ENCODE measurements at regions not wholly inside any gene's neighbourhood (a gene's known extent, or its start where the extent isn't known, plus 50 kb on each side); places are given as distances from the start of the nearest gene placed in this dataset.

DNA sequence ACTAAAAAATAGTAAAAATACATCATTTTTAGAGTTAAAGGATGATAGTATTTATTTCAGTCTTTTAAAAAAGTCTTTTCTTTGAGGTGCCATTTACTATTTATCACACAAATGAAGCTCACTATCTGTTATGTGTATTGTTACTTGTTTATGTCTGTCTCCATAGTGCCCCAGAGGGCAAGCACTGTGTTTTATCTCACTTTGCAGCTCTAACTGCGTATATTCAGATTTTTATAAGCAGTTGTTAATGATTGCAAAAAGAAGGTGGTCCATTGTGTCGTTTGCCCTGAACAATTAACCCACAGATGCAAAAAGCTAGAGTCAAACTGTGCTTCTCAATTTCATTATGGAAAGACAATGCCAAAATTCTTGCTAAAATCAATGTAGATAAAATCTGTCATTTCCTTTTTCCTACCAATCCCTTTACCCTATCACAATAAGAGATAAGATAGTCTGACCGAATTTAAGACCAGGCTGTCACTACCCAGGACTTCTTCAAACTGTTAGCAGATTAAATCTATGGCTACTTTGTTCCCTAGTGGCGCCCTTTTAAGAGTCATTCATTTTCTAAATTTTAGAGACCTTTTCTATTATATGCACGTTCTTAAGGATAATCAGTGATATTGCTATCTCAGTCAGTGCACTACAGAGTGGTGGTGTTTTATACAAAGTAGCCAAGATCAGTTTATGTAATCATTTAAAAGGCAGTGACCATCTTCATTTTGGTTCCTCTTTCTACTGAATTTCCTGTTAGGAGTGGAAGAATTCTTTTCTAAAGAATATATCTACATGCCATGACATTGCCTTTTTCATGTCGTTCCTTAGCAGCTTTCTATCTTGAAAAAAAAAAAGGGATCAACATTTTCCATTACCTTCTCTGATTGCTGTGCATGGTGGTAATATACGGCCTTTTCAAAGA lies 133.1 kb upstream of the PRDM1 start:
- Histone ChIP-seq H3K27me3 (ENCODE audit: insufficient read depth, low read length) (no peaks in the 10 kb centered on the region), H3K9me3 (ENCODE audit: insufficient read depth, low read depth, low read length) (no peaks in the 10 kb centered on the region), H3K4me3 (ENCODE audit: low read length) (no peak overlapping the region), H3K27ac (ENCODE audit: low read length) (no peak overlapping the region), H3K4me1 (ENCODE audit: insufficient read depth, low read length) (peaks cover 11% of the 10 kb centered on the region; the same call in 1 of the 2 replicates), H3K9ac (ENCODE audit: low read depth, low read length) (no peak overlapping the region), H3K36me3 (ENCODE audit: insufficient read depth, low read depth, low read length) (no peaks in the 10 kb centered on the region)

- H3K4me3 ChIP-seq (ENCODE audit: low read length), result no peak overlapping the region
- H3K27me3 ChIP-seq (ENCODE audit: insufficient read depth, low read length), result no peaks in the 10 kb centered on the region
- peaks cover 11% of the 10 kb centered on the region; the same call in 1 of the 2 replicates for H3K4me1 ChIP-seq (ENCODE audit: insufficient read depth, low read length)
- no peak overlapping the region for H3K27ac ChIP-seq (ENCODE audit: low read length)
- no peaks in the 10 kb centered on the region for H3K9me3 ChIP-seq (ENCODE audit: insufficient read depth, low read depth, low read length)
- H3K9ac ChIP-seq (ENCODE audit: low read depth, low read length), result no peak overlapping the region
- no peaks in the 10 kb centered on the region for H3K36me3 ChIP-seq (ENCODE audit: insufficient read depth, low read depth, low read length)
Observed at GRCh38 chr6:105952326-105952725, 133.8 kb upstream of the PRDM1 start.

- Histone ChIP-seq H3K4me1 (ENCODE audit: insufficient read depth, low read length) (peaks cover 11% of the 10 kb centered on the region; the same call in 1 of the 2 replicates), H3K9ac (ENCODE audit: low read depth, low read length) (no peak overlapping the region), H3K9me3 (ENCODE audit: insufficient read depth, low read depth, low read length) (no peaks in the 10 kb centered on the region), H3K27me3 (ENCODE audit: insufficient read depth, low read length) (no peaks in the 10 kb centered on the region), H3K4me3 (ENCODE audit: low read length) (no peak overlapping the region), H3K36me3 (ENCODE audit: insufficient read depth, low read depth, low read length) (no peaks in the 10 kb centered on the region), H3K27ac (ENCODE audit: low read length) (no peak overlapping the region)
Observed at GRCh38 chr6:105951322-105951721, 134.8 kb upstream of the PRDM1 start.

GRCh38 chr6:105949869-105950268 lies 136.3 kb upstream of the PRDM1 start:
- Histone ChIP-seq H3K27ac (ENCODE audit: low read length) (no peak overlapping the region), H3K27me3 (ENCODE audit: insufficient read depth, low read length) (no peaks in the 10 kb centered on the region), H3K4me1 (ENCODE audit: insufficient read depth, low read length) (peaks cover 11% of the 10 kb centered on the region; the same call in 1 of the 2 replicates), H3K9me3 (ENCODE audit: insufficient read depth, low read depth, low read length) (no peaks in the 10 kb centered on the region), H3K4me3 (ENCODE audit: low read length) (no peak overlapping the region), H3K9ac (ENCODE audit: low read depth, low read length) (no peak overlapping the region), H3K36me3 (ENCODE audit: insufficient read depth, low read depth, low read length) (no peaks in the 10 kb centered on the region)

DNA sequence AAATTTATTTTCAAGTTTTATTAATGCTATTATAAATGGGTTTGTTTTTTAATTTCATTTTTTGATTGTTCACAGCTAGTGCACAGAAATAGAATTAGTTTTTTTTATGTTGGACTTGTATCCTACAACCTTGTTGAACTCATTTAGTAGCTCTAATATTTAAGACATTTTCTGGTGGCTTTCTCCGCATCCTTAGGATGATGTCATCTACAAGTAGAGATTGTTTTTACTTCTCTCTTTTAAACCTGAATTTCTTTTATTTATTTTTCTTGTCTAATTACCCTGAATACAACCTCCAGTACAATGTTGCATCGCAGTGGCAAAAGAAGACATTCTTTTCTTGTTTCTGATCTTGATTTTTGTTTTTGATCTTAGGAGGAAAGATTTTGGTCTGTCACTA lies 142.6 kb upstream of the PRDM1 start:
- H3K4me1 ChIP-seq (ENCODE audit: insufficient read depth, low read length), result no peaks in the 10 kb centered on the region
- no peak overlapping the region for H3K9ac ChIP-seq (ENCODE audit: low read depth, low read length)
- H3K9me3 ChIP-seq (ENCODE audit: insufficient read depth, low read depth, low read length), result no peaks in the 10 kb centered on the region
- H3K27me3 ChIP-seq (ENCODE audit: insufficient read depth, low read length), result no peaks in the 10 kb centered on the region
- H3K4me3 ChIP-seq (ENCODE audit: low read length), result no peak overlapping the region
- H3K36me3 ChIP-seq (ENCODE audit: insufficient read depth, low read depth, low read length), result no peaks in the 10 kb centered on the region
- no peak overlapping the region for H3K27ac ChIP-seq (ENCODE audit: low read length)

GRCh38 chr6:105941621-105942412 lies 144.3 kb upstream of the PRDM1 start:
- H3K27ac ChIP-seq (ENCODE audit: low read length), result no peak overlapping the region
- H3K4me3 ChIP-seq (ENCODE audit: low read length), result no peak overlapping the region
- H3K9me3 ChIP-seq (ENCODE audit: insufficient read depth, low read depth, low read length), result no peaks in the 10 kb centered on the region
- H3K9ac ChIP-seq (ENCODE audit: low read depth, low read length), result no peak overlapping the region
- H3K36me3 ChIP-seq (ENCODE audit: insufficient read depth, low read depth, low read length), result no peaks in the 10 kb centered on the region
- H3K27me3 ChIP-seq (ENCODE audit: insufficient read depth, low read length), result no peaks in the 10 kb centered on the region
- H3K4me1 ChIP-seq (ENCODE audit: insufficient read depth, low read length), result no peaks in the 10 kb centered on the region

GRCh38 chr6:105940990-105941389 lies 145.1 kb upstream of the PRDM1 start:
- H3K36me3 ChIP-seq (ENCODE audit: insufficient read depth, low read depth, low read length), result no peaks in the 10 kb centered on the region

GRCh38 chr6:105936972-105937371 lies 149.2 kb upstream of the PRDM1 start:
- Histone ChIP-seq H3K9ac (ENCODE audit: low read depth, low read length) (no peak overlapping the region), H3K36me3 (ENCODE audit: insufficient read depth, low read depth, low read length) (no peaks in the 10 kb centered on the region), H3K27ac (ENCODE audit: low read length) (no peak overlapping the region), H3K9me3 (ENCODE audit: insufficient read depth, low read depth, low read length) (no peaks in the 10 kb centered on the region), H3K4me1 (ENCODE audit: insufficient read depth, low read length) (no peaks in the 10 kb centered on the region), H3K4me3 (ENCODE audit: low read length) (no peak overlapping the region), H3K27me3 (ENCODE audit: insufficient read depth, low read length) (no peaks in the 10 kb centered on the region)

More at GRCh38 chr6:105940990-105941389, 145.1 kb upstream of the PRDM1 start:
- no peak overlapping the region for H3K4me3 ChIP-seq (ENCODE audit: low read length)
- H3K27ac ChIP-seq (ENCODE audit: low read length), result no peak overlapping the region
- no peaks in the 10 kb centered on the region for H3K4me1 ChIP-seq (ENCODE audit: insufficient read depth, low read length)
- H3K9me3 ChIP-seq (ENCODE audit: insufficient read depth, low read depth, low read length), result no peaks in the 10 kb centered on the region
- no peak overlapping the region for H3K9ac ChIP-seq (ENCODE audit: low read depth, low read length)
- H3K27me3 ChIP-seq (ENCODE audit: insufficient read depth, low read length), result no peaks in the 10 kb centered on the region

GRCh38 chr6:105935416-105935815 lies 150.7 kb upstream of the PRDM1 start:
- H3K27me3 ChIP-seq (ENCODE audit: insufficient read depth, low read length), result no peaks in the 10 kb centered on the region
- H3K27ac ChIP-seq (ENCODE audit: low read length), result no peak overlapping the region
- H3K4me1 ChIP-seq (ENCODE audit: insufficient read depth, low read length), result no peaks in the 10 kb centered on the region
- H3K36me3 ChIP-seq (ENCODE audit: insufficient read depth, low read depth, low read length), result no peaks in the 10 kb centered on the region
- H3K9ac ChIP-seq (ENCODE audit: low read depth, low read length), result no peak overlapping the region
- no peaks in the 10 kb centered on the region for H3K9me3 ChIP-seq (ENCODE audit: insufficient read depth, low read depth, low read length)
- no peak overlapping the region for H3K4me3 ChIP-seq (ENCODE audit: low read length)

GRCh38 chr6:105934708-105935107 lies 151.4 kb upstream of the PRDM1 start:
- Histone ChIP-seq H3K27ac (ENCODE audit: low read length) (no peak overlapping the region), H3K36me3 (ENCODE audit: insufficient read depth, low read depth, low read length) (no peaks in the 10 kb centered on the region), H3K4me1 (ENCODE audit: insufficient read depth, low read length) (no peaks in the 10 kb centered on the region), H3K9ac (ENCODE audit: low read depth, low read length) (no peak overlapping the region), H3K4me3 (ENCODE audit: low read length) (no peak overlapping the region), H3K27me3 (ENCODE audit: insufficient read depth, low read length) (no peaks in the 10 kb centered on the region), H3K9me3 (ENCODE audit: insufficient read depth, low read depth, low read length) (no peaks in the 10 kb centered on the region)

- Histone ChIP-seq H3K36me3 (ENCODE audit: insufficient read depth, low read depth, low read length) (no peaks in the 10 kb centered on the region), H3K9me3 (ENCODE audit: insufficient read depth, low read depth, low read length) (no peaks in the 10 kb centered on the region), H3K4me1 (ENCODE audit: insufficient read depth, low read length) (no peaks in the 10 kb centered on the region), H3K27ac (ENCODE audit: low read length) (no peak overlapping the region), H3K27me3 (ENCODE audit: insufficient read depth, low read length) (no peaks in the 10 kb centered on the region), H3K9ac (ENCODE audit: low read depth, low read length) (no peak overlapping the region), H3K4me3 (ENCODE audit: low read length) (no peak overlapping the region)
Observed at GRCh38 chr6:105932440-105932839, 153.7 kb upstream of the PRDM1 start.

GRCh38 chr6:105929626-105930025 lies 156.5 kb upstream of the PRDM1 start:
- no peaks in the 10 kb centered on the region for H3K36me3 ChIP-seq (ENCODE audit: insufficient read depth, low read depth, low read length)
- H3K27me3 ChIP-seq (ENCODE audit: insufficient read depth, low read length), result no peaks in the 10 kb centered on the region
- H3K27ac ChIP-seq (ENCODE audit: low read length), result no peak overlapping the region
- no peaks in the 10 kb centered on the region for H3K4me1 ChIP-seq (ENCODE audit: insufficient read depth, low read length)
- H3K4me3 ChIP-seq (ENCODE audit: low read length), result no peak overlapping the region
- no peaks in the 10 kb centered on the region for H3K9me3 ChIP-seq (ENCODE audit: insufficient read depth, low read depth, low read length)
- no peak overlapping the region for H3K9ac ChIP-seq (ENCODE audit: low read depth, low read length)
